GM18520 (cell line): ENCODE measurements at regions not wholly inside any gene's neighbourhood (a gene's known extent, or its start where the extent isn't known, plus 50 kb on each side); places are given as distances from the start of the nearest gene placed in this dataset.
"Not testable (repeated sequence)": the region's sequence is repeated elsewhere in the genome, so short reads cannot be mapped to it uniquely, and the experiment has no call there.

Source experiments
- ATAC-seq: cut with Tn5 transposase; IDR thresholded peaks from one replicate; pipeline ENCODE4 v1.9.1; 2021; ENCODE audit not compliant: unreplicated experiment

GRCh38 chr1:240722788-240723187, 110.8 kb upstream of the GREM2 start:
- ATAC-seq, result no peak

- ATAC-seq, result no peak
Measured at GRCh38 chr1:240720976-240721375, 109.0 kb upstream of the GREM2 start.

- no peak for ATAC-seq
Measured at GRCh38 chr1:240719953-240720700, 108.2 kb upstream of the GREM2 start.

- not testable (repeated sequence) for ATAC-seq
Measured at GRCh38 chr1:240716538-240716937, 104.6 kb upstream of the GREM2 start.

- ATAC-seq, result no peak
Measured at GRCh38 chr1:240714568-240715292, 102.8 kb upstream of the GREM2 start.

GRCh38 chr1:240712014-240712731, 100.2 kb upstream of the GREM2 start:
- no peak for ATAC-seq

GRCh38 chr1:240711020-240711419, 99.1 kb upstream of the GREM2 start:
- no peak for ATAC-seq

- ATAC-seq, result no peak
Measured at GRCh38 chr1:240709676-240710075, 97.7 kb upstream of the GREM2 start.

- no peak for ATAC-seq
Measured at GRCh38 chr1:240706150-240706935, 94.4 kb upstream of the GREM2 start.

GRCh38 chr1:240705579-240705978, 93.6 kb upstream of the GREM2 start:
- no peak for ATAC-seq

GRCh38 chr1:240701412-240701811, 89.5 kb upstream of the GREM2 start:
- ATAC-seq, result no peak

- ATAC-seq, result no peak
Measured at GRCh38 chr1:240695416-240695815, 83.5 kb upstream of the GREM2 start.

GRCh38 chr1:240693844-240694243, 81.9 kb upstream of the GREM2 start:
- no peak for ATAC-seq

- no peak for ATAC-seq
Measured at GRCh38 chr1:240693036-240693435, 81.1 kb upstream of the GREM2 start.

GRCh38 chr1:240691909-240692705, 80.2 kb upstream of the GREM2 start:
- no peak for ATAC-seq

GRCh38 chr1:240691501-240691900, 79.5 kb upstream of the GREM2 start:
- no peak for ATAC-seq

- ATAC-seq, result peak; percentile 60
Measured at GRCh38 chr1:240687820-240688219, 75.9 kb upstream of the GREM2 start.

- ATAC-seq, result no peak
Measured at GRCh38 chr1:240683576-240683975, 71.6 kb upstream of the GREM2 start.

GRCh38 chr1:240682859-240683242, 70.9 kb upstream of the GREM2 start:
- ATAC-seq, result no peak

GRCh38 chr1:240682166-240682858, 70.4 kb upstream of the GREM2 start:
- no peak for ATAC-seq
